Left lung (tissue), 4 donors: ENCODE measurements at regions not wholly inside any gene's neighbourhood (a gene's known extent, or its start where the extent isn't known, plus 50 kb on each side); places are given as distances from the start of the nearest gene placed in this dataset.

Experiments
- ATAC-seq: fragments of 200-7000 bp; cut with Tn5 transposase; one replicate; pipeline ENCODE4 v1.9.1; 2020; ENCODE audit warnings: moderate library complexity
- DNase-seq, 4 donors: peaks; one replicate each; pipeline ENCODE4 v3.0.0-alpha.2; 2013 to 2020
- H3K27ac ChIP-seq, 2 donors: fragments of 200-600 bp; sonication (generic) in 1 of 2; one replicate each; pipeline versions ENCODE4 v1.5.0 to v1.8.0; 2020 to 2021
- H3K27me3 ChIP-seq, 2 donors: fragments of 200-600 bp; sonication (generic) in 1 of 2; one replicate each; pipeline versions ENCODE4 v1.5.0 to v1.8.0; 2020 to 2021
- H3K36me3 ChIP-seq, 2 donors: fragments of 200-600 bp; sonication (generic) in 1 of 2; one replicate each; pipeline versions ENCODE4 v1.5.0 to v1.8.0; 2020 to 2021
- H3K4me1 ChIP-seq, 2 donors: fragments of 200-600 bp; one replicate each; pipeline ENCODE4 v1.8.0; 2021
- H3K4me3 ChIP-seq, 2 donors: fragments of 200-600 bp; sonication (generic) in 1 of 2; one replicate each; pipeline versions ENCODE4 v1.5.0 to v1.8.0; 2020 to 2021; ENCODE audit warnings: mild to moderate bottlenecking in 1 of 2
- H3K9me3 ChIP-seq, 2 donors: fragments of 200-600 bp; sonication (generic) in 1 of 2; one replicate each; pipeline versions ENCODE4 v1.5.0 to v1.8.0; 2020 to 2021
- intact Hi-C, 2 donors: fragments of 100-400 bp; cut with DNase I; formaldehyde crosslinking; loops; one replicate each; pipeline versions ENCODE4 v1.11.2 to v1.14.2; 2022
- TF ChIP-seq, protein P1 (sequence below), 2 donors: fragments of 200-600 bp; sonication (generic) in 1 of 2; IDR thresholded peaks; one replicate each; pipeline versions ENCODE4 v1.5.0 to v1.8.0; 2021; ENCODE audit warnings: antibody characterized with exemption in 2 of 2
- donor health status: DM: no; HTN: yes; CAD: no.
- donor health status: DM: no; HTN: no; CAD: no.

DNA sequence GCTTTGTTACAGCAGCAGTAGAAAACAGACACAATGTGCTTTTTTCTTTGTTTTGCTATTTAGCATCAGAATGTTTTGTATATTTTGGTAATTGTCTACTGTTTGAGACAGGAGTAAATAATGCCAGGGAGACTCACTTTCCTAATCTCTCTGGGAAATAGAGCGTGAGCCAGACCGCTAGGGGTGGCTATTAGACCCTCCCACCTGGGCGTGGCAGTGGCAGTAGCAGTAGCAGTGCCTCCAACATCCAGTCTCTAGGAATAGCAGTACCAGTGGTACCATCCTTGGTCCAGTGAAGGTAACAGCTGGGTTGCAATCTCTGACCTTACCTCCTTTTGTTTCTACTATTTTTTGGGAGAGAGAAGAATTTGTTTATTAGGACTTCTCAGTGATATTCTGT is 165.7 kb upstream of the MAGI2 start:
- intact Hi-C loops: no loop called here
- Histone ChIP-seq H3K27ac (no peak overlapping the region), H3K9me3 (peaks cover 0 to 14% of the 10 kb centered on the region in 2 donors), H3K4me1 (no peaks in the 10 kb centered on the region), H3K36me3 (no peaks in the 10 kb centered on the region), H3K27me3 (no peaks in the 10 kb centered on the region), H3K4me3 (no peak overlapping the region)
- no peak for ATAC-seq
- TF ChIP-seq, protein P1, sequence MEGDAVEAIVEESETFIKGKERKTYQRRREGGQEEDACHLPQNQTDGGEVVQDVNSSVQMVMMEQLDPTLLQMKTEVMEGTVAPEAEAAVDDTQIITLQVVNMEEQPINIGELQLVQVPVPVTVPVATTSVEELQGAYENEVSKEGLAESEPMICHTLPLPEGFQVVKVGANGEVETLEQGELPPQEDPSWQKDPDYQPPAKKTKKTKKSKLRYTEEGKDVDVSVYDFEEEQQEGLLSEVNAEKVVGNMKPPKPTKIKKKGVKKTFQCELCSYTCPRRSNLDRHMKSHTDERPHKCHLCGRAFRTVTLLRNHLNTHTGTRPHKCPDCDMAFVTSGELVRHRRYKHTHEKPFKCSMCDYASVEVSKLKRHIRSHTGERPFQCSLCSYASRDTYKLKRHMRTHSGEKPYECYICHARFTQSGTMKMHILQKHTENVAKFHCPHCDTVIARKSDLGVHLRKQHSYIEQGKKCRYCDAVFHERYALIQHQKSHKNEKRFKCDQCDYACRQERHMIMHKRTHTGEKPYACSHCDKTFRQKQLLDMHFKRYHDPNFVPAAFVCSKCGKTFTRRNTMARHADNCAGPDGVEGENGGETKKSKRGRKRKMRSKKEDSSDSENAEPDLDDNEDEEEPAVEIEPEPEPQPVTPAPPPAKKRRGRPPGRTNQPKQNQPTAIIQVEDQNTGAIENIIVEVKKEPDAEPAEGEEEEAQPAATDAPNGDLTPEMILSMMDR (IDR thresholded peaks at IDR 0.05): no peak
- DNase-seq: no peak

DNA sequence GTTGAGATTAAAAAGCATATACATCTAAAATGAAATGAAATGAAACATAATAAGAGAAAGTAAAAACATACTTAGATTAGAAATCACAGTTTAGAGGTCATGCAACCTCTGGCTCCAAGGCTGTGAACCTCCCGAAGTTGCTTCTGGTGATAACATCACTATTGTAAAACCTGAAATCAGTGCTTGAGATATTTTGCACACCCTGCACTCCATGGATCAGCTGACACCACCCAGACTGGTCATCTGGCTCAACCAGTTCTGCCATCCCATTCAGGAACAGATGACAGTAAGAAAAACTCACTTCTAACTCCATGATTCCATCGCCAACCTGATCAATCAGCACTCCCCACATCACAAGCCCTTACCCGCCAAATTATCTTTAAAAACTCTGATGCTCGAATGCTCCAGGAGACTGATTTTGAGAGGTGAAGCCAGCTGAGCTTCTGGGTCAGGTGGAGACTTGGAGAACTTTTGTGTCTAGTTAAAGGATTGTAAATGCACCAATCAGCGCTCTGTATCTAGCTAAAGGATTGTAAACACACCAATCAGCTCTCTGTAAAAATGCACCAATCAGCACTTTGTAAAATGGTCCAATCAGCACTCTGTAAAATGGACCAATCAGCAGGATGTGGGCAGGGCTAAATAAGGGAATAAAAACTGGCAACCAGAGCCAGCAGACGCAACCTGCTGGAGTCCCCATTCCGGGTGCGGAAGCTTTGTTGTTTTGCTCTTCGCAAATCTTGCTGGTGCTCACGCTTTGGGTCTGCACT is 162.6 kb upstream of the MAGI2 start:
- intact Hi-C loops: no loop called here
- ATAC-seq (no peak), DNase-seq (no peak)

DNA sequence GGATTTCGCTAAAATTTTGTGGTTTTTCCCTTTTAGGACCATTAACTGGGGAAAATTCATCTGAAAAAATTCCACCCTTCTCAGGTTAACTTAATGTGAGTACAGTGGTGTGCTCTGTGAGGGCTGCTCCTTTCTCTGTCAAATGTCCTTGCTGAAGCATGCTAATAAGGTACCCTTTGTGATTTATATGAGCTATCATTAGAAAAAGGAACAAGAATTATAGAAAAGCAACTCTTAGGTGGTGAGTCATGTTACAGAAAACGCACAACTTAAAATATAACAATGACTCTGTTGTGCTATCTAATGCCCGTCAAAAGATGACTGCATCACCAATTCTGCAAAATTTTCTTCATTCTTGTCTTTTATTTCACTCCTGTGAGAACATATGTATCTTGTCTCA is 162.0 kb upstream of the MAGI2 start:
- H3K4me3 ChIP-seq: no peak overlapping the region
- no peaks in the 10 kb centered on the region for H3K4me1 ChIP-seq
- DNase-seq: no peak
- H3K27ac ChIP-seq: no peak overlapping the region
- intact Hi-C loops: no loop called here
- TF ChIP-seq, protein P1 (IDR thresholded peaks at IDR 0.05): no peak
- no peak for ATAC-seq
- no peaks in the 10 kb centered on the region for H3K27me3 ChIP-seq
- peaks cover 0 to 14% of the 10 kb centered on the region in 2 donors for H3K9me3 ChIP-seq
- no peaks in the 10 kb centered on the region for H3K36me3 ChIP-seq

More for the DNA sequence above, 162.6 kb upstream of the MAGI2 start:
- Histone ChIP-seq H3K36me3 (no peaks in the 10 kb centered on the region), H3K4me3 (no peak overlapping the region), H3K9me3 (peaks cover 0 to 14% of the 10 kb centered on the region in 2 donors), H3K27me3 (no peaks in the 10 kb centered on the region), H3K27ac (no peak overlapping the region), H3K4me1 (no peaks in the 10 kb centered on the region)
- TF ChIP-seq, protein P1 (IDR thresholded peaks at IDR 0.05): no peak

DNA sequence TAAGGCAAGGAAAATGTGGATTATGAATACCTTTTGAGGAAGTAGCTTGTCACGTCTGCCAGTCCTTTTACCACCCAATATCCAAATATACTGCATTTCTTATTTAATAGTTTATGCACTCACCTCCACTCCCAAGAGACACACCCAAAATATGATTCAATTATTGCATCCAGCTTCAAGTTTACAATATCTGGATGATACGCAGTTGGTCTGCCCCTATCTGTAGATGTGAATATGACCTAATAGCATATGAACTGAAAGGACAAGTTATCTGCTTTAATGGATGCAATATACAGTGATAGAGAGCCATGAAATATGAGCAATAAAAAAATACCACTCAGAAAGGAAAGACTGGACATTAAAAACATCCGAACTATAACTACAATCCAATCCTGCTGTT is 159.4 kb upstream of the MAGI2 start:
- Histone ChIP-seq H3K4me3 (no peak overlapping the region), H3K27ac (no peak overlapping the region), H3K9me3 (peaks cover 0 to 14% of the 10 kb centered on the region in 2 donors), H3K36me3 (no peaks in the 10 kb centered on the region), H3K27me3 (no peaks in the 10 kb centered on the region), H3K4me1 (no peaks in the 10 kb centered on the region)
- DNase-seq: no peak
- no peak for ATAC-seq
- intact Hi-C loops: no loop called here
- TF ChIP-seq, protein P1 (IDR thresholded peaks at IDR 0.05): no peak

DNA sequence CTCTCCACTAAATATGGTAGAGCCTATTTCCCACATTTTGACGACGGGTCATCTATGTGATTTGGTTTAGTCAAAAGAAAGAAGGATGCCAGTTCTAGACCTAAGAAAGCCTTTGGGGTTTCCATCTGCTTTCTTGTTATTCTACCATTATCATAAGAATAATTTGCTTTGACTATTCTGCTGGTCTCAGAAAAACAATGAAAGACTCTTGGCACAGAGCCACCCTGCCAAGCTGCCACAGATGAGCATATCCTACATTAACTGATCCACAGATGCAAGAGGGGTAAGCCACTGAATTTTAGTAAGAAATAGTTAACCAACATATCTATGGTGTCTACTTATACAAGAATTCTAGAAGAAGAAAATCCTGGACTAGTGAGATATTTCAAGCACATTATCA is 158.6 kb upstream of the MAGI2 start:
- TF ChIP-seq, protein P1 (IDR thresholded peaks at IDR 0.05): no peak
- H3K27me3 ChIP-seq: no peaks in the 10 kb centered on the region
- peaks cover 0 to 13% of the 10 kb centered on the region in 2 donors for H3K9me3 ChIP-seq
- no peaks in the 10 kb centered on the region for H3K4me1 ChIP-seq
- no peak overlapping the region for H3K27ac ChIP-seq
- H3K4me3 ChIP-seq: no peak overlapping the region
- no peaks in the 10 kb centered on the region for H3K36me3 ChIP-seq
- ATAC-seq: no peak
- DNase-seq: no peak
- intact Hi-C loops: no loop called here
